ENCODE measurements at regions not wholly inside any gene's neighbourhood (a gene's known extent, or its start where the extent isn't known, plus 50 kb on each side); places are given as distances from the start of the nearest gene placed in this dataset.
A peak's percentile ranks its signal among the peaks of the same experiment; 100 is the strongest.
"Not testable (repeated sequence)": the region's sequence is repeated elsewhere in the genome, so short reads cannot be mapped to it uniquely, and the experiment has no call there.

DNA sequence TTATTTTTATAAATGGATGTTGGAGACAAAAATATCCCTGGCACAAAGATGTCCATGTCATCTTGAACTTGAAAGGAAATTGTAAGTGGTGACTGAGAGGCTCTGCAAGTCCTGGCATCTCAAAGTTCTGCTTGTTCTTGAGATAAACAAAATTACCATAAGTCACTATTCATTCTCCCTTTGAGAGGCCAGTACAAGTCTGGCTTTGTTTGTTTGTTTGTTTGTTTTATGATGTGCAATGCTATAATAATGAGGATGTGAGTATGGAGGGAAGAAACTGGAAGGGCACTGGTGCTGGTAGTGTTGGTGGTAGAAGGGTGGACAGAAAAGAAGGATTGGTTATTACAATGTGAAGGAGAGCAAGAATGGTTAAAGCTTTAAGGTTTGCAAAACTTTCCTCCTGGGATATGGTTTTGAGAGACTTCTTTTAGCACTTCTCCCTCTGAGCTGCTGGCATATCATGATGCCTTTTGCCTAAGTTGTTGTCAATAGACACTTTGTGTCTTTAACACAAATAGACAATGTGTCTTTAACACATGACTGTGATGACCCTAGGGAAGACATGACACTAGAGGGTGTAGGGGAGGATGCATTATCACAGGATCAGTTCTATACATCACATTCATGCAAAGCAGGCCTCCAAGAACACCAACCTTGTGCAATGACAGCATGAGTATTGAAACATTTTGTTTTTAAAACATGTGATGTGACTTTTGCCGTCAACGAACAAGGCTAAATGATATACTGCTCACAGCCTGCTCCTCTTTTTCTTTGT lies 880.5 kb upstream of the GOT2 start:
- DNase-seq, result no peak
- ATAC-seq (ENCODE audit: low FRiP score in 2 of 2), result no peak

DNA sequence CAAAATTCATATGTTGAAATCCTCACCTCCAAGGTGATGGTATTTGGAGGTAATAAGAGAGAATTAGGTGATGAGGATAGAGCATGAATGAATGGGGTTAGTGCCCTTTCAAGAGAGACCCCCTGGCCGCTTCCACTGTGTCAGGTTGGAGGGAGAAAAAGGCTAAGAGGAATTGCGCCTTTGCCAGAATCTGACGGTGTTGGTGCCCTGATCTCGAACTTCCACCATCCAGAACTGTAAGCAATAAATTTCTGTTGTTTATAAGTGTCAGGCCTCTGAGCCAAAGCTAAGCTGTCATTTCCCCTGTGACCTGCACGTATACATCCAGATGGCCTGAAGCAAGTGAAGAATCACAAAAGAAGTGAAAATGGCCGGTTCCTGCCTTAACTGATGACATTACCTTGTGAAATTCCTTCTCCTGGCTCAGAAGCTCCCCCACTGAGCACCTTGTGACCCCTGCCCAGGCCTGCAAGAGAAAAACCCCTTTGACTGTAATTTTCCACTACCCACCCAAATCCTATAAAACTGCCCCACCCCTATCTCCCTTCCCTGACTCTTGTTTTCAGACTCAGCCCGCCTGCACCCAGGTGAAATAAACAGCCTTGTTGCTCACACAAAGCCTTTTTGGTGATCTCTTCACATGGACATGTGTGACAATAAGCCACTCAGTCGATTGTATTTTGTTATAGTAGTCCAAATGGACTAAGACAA lies 878.9 kb upstream of the GOT2 start:
- not testable (repeated sequence) for H3K36me3 ChIP-seq; H3K27ac ChIP-seq; DNase-seq; H3K27me3 ChIP-seq; ATAC-seq (ENCODE audit: low FRiP score in 2 of 2); H3K4me3 ChIP-seq; H3K9me3 ChIP-seq; H3K4me1 ChIP-seq
- WGBS, 2 donors, result 51 to 62% methylated on average over 8 of the region's 8 CpGs

More for the DNA sequence above, 880.5 kb upstream of the GOT2 start:
- 94 to 100% methylated on average over 2 of the region's 2 CpGs for WGBS, 2 donors
- Histone ChIP-seq H3K36me3 (no peaks in the 10 kb centered on the region), H3K4me3 (no peak overlapping the region), H3K4me1 (no peaks in the 10 kb centered on the region), H3K27me3 (no peaks in the 10 kb centered on the region), H3K27ac (no peak overlapping the region), H3K9me3 (no peaks in the 10 kb centered on the region)
- TF ChIP-seq POLR2A (IDR thresholded peaks at IDR 0.05) (no peak), POLR2AphosphoS5 (IDR thresholded peaks at IDR 0.05) (no peak)
- TF ChIP-seq, protein P1, sequence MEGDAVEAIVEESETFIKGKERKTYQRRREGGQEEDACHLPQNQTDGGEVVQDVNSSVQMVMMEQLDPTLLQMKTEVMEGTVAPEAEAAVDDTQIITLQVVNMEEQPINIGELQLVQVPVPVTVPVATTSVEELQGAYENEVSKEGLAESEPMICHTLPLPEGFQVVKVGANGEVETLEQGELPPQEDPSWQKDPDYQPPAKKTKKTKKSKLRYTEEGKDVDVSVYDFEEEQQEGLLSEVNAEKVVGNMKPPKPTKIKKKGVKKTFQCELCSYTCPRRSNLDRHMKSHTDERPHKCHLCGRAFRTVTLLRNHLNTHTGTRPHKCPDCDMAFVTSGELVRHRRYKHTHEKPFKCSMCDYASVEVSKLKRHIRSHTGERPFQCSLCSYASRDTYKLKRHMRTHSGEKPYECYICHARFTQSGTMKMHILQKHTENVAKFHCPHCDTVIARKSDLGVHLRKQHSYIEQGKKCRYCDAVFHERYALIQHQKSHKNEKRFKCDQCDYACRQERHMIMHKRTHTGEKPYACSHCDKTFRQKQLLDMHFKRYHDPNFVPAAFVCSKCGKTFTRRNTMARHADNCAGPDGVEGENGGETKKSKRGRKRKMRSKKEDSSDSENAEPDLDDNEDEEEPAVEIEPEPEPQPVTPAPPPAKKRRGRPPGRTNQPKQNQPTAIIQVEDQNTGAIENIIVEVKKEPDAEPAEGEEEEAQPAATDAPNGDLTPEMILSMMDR (IDR thresholded peaks at IDR 0.05), result no peak

DNA sequence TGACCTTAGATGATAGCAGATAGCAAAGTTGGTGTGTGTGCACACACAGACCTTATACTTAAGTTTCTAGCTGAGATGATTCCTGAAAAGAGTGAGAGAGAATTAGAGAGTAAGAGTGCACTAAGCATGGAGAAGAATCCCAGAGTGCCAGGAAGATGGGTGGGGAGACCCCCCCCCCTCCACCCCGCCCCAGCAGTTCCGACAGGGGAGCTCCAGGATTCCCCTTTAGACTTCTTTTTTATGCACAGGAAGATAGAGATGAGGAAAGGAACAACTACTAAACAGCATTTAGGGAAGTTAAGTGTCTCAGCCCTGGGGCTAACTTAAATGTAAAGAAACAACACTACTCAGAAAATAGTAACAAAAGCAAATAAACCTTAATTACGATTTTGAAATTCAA lies 878.0 kb upstream of the GOT2 start:
- TF ChIP-seq POLR2AphosphoS5 (IDR thresholded peaks at IDR 0.05), result no peak
- no peak for TF ChIP-seq EP300 (IDR thresholded peaks at IDR 0.05)
- TF ChIP-seq, protein P1 (IDR thresholded peaks at IDR 0.05), result no peak
- TF ChIP-seq POLR2A (IDR thresholded peaks at IDR 0.05), result no peak
- Histone ChIP-seq H3K4me1 (no peaks in the 10 kb centered on the region), H3K27me3 (no peaks in the 10 kb centered on the region), H3K9me3 (no peaks in the 10 kb centered on the region), H3K4me3 (no peak overlapping the region), H3K27ac (no peak overlapping the region), H3K36me3 (no peaks in the 10 kb centered on the region)
- ATAC-seq (ENCODE audit: low FRiP score in 2 of 2), result no peak
- 56 to 60% methylated on average over 3 of the region's 3 CpGs for WGBS, 2 donors
- peak in 1 of 2 donors; percentile 1 for DNase-seq

DNA sequence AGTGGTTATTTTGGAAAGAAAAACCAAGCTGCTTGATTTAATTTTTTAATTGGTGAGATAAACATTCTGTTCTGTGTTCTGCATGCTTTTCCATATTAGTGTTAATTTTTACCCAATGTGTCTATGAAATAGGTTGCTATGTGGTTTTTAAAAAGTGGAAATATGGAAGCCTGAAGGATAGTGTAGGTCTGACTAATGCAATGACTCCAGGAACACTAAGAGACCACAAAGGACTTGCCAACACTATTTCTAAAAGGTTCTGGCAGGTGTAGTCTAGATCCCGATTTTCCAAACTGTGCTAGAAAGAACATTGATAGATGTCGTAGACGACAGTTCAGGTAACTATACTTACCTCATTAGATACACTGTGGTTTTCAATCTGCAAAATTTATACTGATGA lies 877.4 kb upstream of the GOT2 start:
- Histone ChIP-seq H3K4me3 (no peak overlapping the region), H3K27me3 (no peaks in the 10 kb centered on the region), H3K27ac (no peak overlapping the region), H3K36me3 (no peaks in the 10 kb centered on the region), H3K4me1 (no peaks in the 10 kb centered on the region), H3K9me3 (no peaks in the 10 kb centered on the region)
- TF ChIP-seq POLR2AphosphoS5 (IDR thresholded peaks at IDR 0.05) (no peak), EP300 (IDR thresholded peaks at IDR 0.05) (no peak), POLR2A (IDR thresholded peaks at IDR 0.05) (no peak)
- TF ChIP-seq, protein P1 (IDR thresholded peaks at IDR 0.05), result no peak
- DNase-seq (no peak), ATAC-seq (ENCODE audit: low FRiP score in 2 of 2) (no peak)
- 87 to 91% methylated on average over 3 of the region's 3 CpGs for WGBS, 2 donors

DNA sequence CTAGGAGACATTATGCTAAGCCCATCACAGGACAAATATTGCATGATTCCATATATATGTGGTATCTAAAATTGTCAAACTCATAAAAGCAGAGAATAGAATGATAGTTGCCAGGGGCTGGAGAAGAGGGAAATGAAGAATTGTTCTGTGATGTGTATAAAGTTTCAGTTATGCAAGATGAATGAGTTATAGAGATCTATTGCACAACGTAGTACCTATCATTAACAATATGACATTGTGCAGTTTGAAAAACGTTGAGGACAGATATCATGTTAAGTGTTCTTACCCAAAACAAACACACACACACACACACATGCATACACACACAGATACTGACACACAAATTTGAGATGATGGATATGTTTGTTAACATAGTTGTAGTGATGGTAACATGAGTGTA lies 871.6 kb upstream of the GOT2 start:
- DNase-seq, result no peak
- WGBS, 2 donors, result 46 to 53% methylated on average over 2 of the region's 2 CpGs

More for the DNA sequence above, 871.6 kb upstream of the GOT2 start:
- ATAC-seq (ENCODE audit: low FRiP score in 2 of 2), result no peak
- H3K27me3 ChIP-seq, result no peaks in the 10 kb centered on the region
- H3K9me3 ChIP-seq, result no peaks in the 10 kb centered on the region
- no peaks in the 10 kb centered on the region for H3K4me1 ChIP-seq
- no peak for TF ChIP-seq EP300 (IDR thresholded peaks at IDR 0.05)
- no peak for TF ChIP-seq POLR2AphosphoS5 (IDR thresholded peaks at IDR 0.05)
- no peak for TF ChIP-seq POLR2A (IDR thresholded peaks at IDR 0.05)
- TF ChIP-seq, protein P1 (IDR thresholded peaks at IDR 0.05), result no peak
- H3K27ac ChIP-seq, result no peak overlapping the region
- H3K4me3 ChIP-seq, result no peak overlapping the region
- no peaks in the 10 kb centered on the region for H3K36me3 ChIP-seq

All from upper lobe of left lung (tissue), 6 donors.